ENCODE measurements at regions not wholly inside any gene's neighbourhood (a gene's known extent, or its start where the extent isn't known, plus 50 kb on each side); places are given as distances from the start of the nearest gene placed in this dataset.
"Not testable (repeated sequence)": the region's sequence is repeated elsewhere in the genome, so short reads cannot be mapped to it uniquely, and the experiment has no call there.

DNA sequence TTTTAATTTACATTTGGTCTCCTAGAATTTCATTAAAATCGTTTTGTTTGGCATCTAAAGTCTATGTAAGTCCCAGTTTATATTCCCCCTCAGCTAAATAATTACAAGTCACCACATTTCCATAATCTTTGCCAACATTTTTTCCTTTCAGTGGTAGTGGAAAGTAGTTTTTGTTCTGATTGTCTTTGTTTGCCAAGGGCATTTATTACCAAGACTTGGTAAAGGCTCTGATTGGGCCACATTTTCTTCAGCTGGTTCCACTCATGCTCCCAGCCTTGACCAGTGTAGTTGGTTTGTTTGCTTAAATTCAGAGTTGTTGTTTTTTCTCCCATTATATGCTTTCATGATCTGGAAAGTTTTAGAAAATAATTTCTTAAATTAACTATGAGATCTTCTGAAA is 153.4 kb upstream of the MME start:
- no peak overlapping the region for H3K27ac Mint-ChIP-seq
- POLR2A ChIA-PET = no interaction called here
- H3K36me3 Mint-ChIP-seq = peaks cover 0 to 5% (median 0%) of the 10 kb centered on the region in 3 donors
- no peaks in the 10 kb centered on the region for H3K4me1 Mint-ChIP-seq
- H3K4me3 Mint-ChIP-seq = no peak overlapping the region
- DNase-seq (no peak), ATAC-seq (no peak)
- no peaks in the 10 kb centered on the region for H3K27me3 Mint-ChIP-seq
- peaks cover 0 to 7% (median 3%) of the 10 kb centered on the region in 9 donors for H3K9me3 Mint-ChIP-seq

DNA sequence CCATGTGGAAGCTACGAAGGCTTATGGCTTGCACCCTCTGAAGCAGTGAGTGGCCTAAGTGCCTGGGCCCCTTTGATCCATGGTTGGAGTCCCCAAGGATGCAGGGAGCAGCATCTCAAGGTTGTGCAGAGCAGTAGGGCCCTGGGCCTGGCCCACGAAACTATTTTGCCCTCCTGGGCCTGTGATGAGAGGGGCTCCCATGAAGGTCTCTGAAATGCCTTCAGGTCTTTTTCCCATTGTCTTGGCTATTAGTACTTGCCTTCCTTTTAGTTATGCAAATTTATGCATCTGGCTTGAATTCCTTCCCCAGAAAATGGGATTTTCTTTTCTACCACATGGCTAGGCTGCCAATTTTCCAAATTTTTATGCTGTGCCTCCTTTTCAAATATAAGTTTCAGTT is 158.8 kb upstream of the MME start:
- H3K4me1 Mint-ChIP-seq = no peaks in the 10 kb centered on the region
- no peak for DNase-seq
- POLR2A ChIA-PET = no interaction called here
- peaks cover 0 to 20% (median 5%) of the 10 kb centered on the region in 9 donors for H3K9me3 Mint-ChIP-seq
- no peaks in the 10 kb centered on the region for H3K27me3 Mint-ChIP-seq
- no peak overlapping the region for H3K4me3 Mint-ChIP-seq
- no peak for ATAC-seq
- peaks cover 0 to 8% (median 0%) of the 10 kb centered on the region in 3 donors for H3K36me3 Mint-ChIP-seq
- no peak overlapping the region for H3K27ac Mint-ChIP-seq

- Mint-ChIP-seq H3K9me3 (peaks cover 0 to 33% (median 8%) of the 10 kb centered on the region in 9 donors), H3K4me1 (no peaks in the 10 kb centered on the region), H3K36me3 (peaks cover 0 to 8% (median 0%) of the 10 kb centered on the region in 3 donors), H3K27ac (no peak overlapping the region), H3K4me3 (no peak overlapping the region), H3K27me3 (no peaks in the 10 kb centered on the region)
- no peak for DNase-seq
- POLR2A ChIA-PET = no interaction called here
- no peak for ATAC-seq
These were observed 160.9 kb upstream of the MME start for GRCh38 chr3:154919226-154919625.

DNA sequence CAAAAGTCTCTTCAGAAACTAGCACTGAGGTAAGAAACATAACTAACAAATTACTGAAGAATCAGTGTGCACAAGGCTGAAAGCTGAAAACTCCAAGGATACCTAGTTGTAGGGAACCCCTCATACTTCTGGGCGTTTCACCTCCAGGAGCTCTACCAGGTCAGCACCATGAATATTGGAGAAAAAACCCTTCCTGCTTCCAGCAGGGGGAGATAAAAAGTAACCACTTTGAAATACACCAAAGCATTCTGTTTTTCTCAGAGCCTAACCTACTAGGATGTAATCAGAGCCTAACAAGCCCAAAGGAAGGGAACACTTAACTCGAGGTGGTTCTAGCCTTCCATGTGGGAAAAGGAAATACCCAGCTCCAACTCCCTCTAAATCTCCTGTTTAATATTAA is 175.8 kb upstream of the MME start:
- Mint-ChIP-seq H3K36me3 (no peaks in the 10 kb centered on the region), H3K9me3 (peaks cover under 1 to 9% (median 2%) of the 10 kb centered on the region in 9 donors), H3K27me3 (no peaks in the 10 kb centered on the region), H3K27ac (no peak overlapping the region), H3K4me3 (no peak overlapping the region), H3K4me1 (no peaks in the 10 kb centered on the region)
- POLR2A ChIA-PET = no interaction called here
- ATAC-seq = no peak
- no peak for DNase-seq

GRCh38 chr3:154902495-154902894 is 177.6 kb upstream of the MME start:
- H3K36me3 Mint-ChIP-seq, H3K9me3 Mint-ChIP-seq, H3K4me3 Mint-ChIP-seq, H3K4me1 Mint-ChIP-seq, DNase-seq, H3K27me3 Mint-ChIP-seq, ATAC-seq, POLR2A ChIA-PET, H3K27ac Mint-ChIP-seq: not testable (repeated sequence)

DNA sequence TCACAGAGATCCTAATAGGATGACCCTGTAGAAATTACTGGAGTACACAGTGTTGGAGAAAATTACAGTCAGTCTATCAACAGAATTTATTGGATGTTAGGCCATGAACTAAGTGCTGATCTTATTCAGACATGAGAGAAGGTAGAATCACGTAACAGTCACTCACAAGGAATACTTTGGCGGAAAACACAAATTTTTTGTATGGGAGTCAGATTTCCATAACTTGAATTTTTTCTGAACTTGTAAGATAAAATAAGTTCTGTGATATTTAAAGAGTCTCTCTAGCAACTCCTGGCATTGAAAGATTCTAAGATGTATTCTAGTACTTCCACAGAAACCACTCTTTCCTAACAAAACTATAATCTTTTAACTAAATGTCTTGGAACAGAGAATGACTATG is 178.8 kb upstream of the MME start:
- H3K36me3 Mint-ChIP-seq = no peaks in the 10 kb centered on the region
- DNase-seq (no peak), ATAC-seq (no peak)
- peaks cover 0 to 5% (median 0%) of the 10 kb centered on the region in 9 donors for H3K9me3 Mint-ChIP-seq
- H3K4me3 Mint-ChIP-seq = no peak overlapping the region
- H3K4me1 Mint-ChIP-seq = no peaks in the 10 kb centered on the region
- H3K27ac Mint-ChIP-seq = no peak overlapping the region
- POLR2A ChIA-PET = no interaction called here
- no peaks in the 10 kb centered on the region for H3K27me3 Mint-ChIP-seq

DNA sequence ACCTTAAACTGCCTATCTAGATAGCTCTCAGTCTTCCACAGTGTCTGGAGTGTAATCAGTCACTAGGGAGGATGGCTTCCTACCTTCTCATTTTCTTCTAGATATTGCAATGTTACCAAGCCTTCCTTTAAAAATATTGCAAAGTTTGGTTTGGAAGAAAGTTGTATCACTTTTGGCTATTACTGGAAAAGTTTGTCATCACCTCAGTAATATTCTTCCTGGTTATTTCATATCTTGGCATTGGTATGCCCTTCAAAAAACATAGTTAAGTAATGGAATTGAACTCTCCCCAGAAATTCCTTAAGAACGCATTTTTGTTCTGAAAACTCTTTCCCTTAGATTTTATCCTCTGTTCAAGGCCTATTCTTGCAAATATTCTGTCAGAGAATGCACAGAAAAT is 179.3 kb upstream of the MME start:
- no peaks in the 10 kb centered on the region for H3K4me1 Mint-ChIP-seq
- POLR2A ChIA-PET = no interaction called here
- peaks cover 0 to 5% (median 0%) of the 10 kb centered on the region in 9 donors for H3K9me3 Mint-ChIP-seq
- H3K27ac Mint-ChIP-seq = no peak overlapping the region
- H3K36me3 Mint-ChIP-seq = no peaks in the 10 kb centered on the region
- H3K27me3 Mint-ChIP-seq = no peaks in the 10 kb centered on the region
- no peak overlapping the region for H3K4me3 Mint-ChIP-seq
- no peak for DNase-seq
- no peak for ATAC-seq

- Mint-ChIP-seq H3K9me3 (peaks cover 0 to 3% (median 0%) of the 10 kb centered on the region in 9 donors), H3K27me3 (no peaks in the 10 kb centered on the region), H3K27ac (peak overlapping the region in 1 of 10 donors; percentile 37), H3K4me3 (no peak overlapping the region), H3K36me3 (no peaks in the 10 kb centered on the region), H3K4me1 (no peaks in the 10 kb centered on the region)
- no peak for ATAC-seq
- POLR2A ChIA-PET = no interaction called here
- DNase-seq = no peak
These were observed 181.2 kb upstream of the MME start for GRCh38 chr3:154898916-154899315.

DNA sequence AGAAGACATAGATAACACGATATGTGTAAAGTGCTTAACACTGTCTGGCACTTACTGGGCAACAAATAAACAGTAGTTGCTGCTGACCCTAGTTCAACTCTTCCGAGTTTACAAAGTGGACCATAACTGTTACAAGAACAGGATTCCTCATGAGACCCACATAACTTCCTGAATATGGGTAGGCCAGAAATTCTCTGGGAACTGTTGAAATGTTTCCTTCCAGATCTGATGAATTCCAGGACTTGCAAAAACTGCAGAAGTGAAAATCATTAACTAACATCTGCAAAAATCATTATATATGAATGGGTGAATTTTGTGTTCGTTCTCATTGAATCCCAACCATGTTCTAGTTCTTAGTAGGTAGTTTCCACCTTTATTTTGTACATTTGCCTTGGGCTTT is 181.7 kb upstream of the MME start:
- Mint-ChIP-seq H3K4me1 (no peaks in the 10 kb centered on the region), H3K27me3 (no peaks in the 10 kb centered on the region), H3K4me3 (no peak overlapping the region), H3K27ac (no peak overlapping the region), H3K9me3 (peaks cover 0 to 7% (median 0%) of the 10 kb centered on the region in 9 donors), H3K36me3 (no peaks in the 10 kb centered on the region)
- POLR2A ChIA-PET = no interaction called here
- no peak for DNase-seq
- no peak for ATAC-seq

GRCh38 chr3:154893813-154894212 is 186.3 kb upstream of the MME start:
- ATAC-seq = no peak

GRCh38 chr3:154889227-154889634 is 190.9 kb upstream of the MME start:
- Mint-ChIP-seq H3K4me1 (no peaks in the 10 kb centered on the region), H3K9me3 (peaks cover 0 to 12% (median 5%) of the 10 kb centered on the region in 9 donors), H3K27me3 (no peaks in the 10 kb centered on the region), H3K36me3 (no peaks in the 10 kb centered on the region), H3K4me3 (no peak overlapping the region), H3K27ac (no peak overlapping the region)
- POLR2A ChIA-PET = no interaction called here
- ATAC-seq = no peak
- no peak for DNase-seq

More at GRCh38 chr3:154893813-154894212, 186.3 kb upstream of the MME start:
- no peak overlapping the region for H3K27ac Mint-ChIP-seq
- DNase-seq = no peak
- no peaks in the 10 kb centered on the region for H3K4me1 Mint-ChIP-seq
- no peak overlapping the region for H3K4me3 Mint-ChIP-seq
- H3K27me3 Mint-ChIP-seq = no peaks in the 10 kb centered on the region
- POLR2A ChIA-PET = no interaction called here
- H3K36me3 Mint-ChIP-seq = no peaks in the 10 kb centered on the region
- peaks cover 0 to 10% (median 0%) of the 10 kb centered on the region in 9 donors for H3K9me3 Mint-ChIP-seq

DNA sequence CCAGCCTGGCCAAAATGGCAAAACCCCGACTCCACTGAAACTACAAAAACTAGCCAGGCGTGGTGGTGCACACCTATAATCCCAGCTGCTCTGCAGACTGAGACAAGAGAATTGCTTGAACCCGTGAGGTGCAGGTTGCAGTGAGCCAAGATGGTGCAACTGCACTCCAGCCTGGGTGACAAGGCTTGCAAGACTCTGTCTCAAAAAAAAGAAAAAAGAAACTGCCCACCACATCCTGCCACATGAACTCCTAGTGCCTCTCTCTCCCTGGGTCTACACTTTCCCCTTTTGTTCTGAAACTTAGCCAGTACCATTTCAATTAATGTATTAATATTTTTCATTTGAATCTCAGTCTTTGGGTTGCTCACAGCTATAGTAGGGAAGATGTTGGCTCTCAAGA is 192.2 kb upstream of the MME start:
- Mint-ChIP-seq H3K27me3 (no peaks in the 10 kb centered on the region), H3K4me1 (no peaks in the 10 kb centered on the region), H3K4me3 (no peak overlapping the region), H3K36me3 (no peaks in the 10 kb centered on the region), H3K27ac (no peak overlapping the region), H3K9me3 (peaks cover 0 to 14% (median 0%) of the 10 kb centered on the region in 9 donors)
- ATAC-seq = no peak
- POLR2A ChIA-PET = no interaction called here
- no peak for DNase-seq

GRCh38 chr3:154886437-154886836 is 193.7 kb upstream of the MME start:
- ATAC-seq (no peak), DNase-seq (no peak)
- Mint-ChIP-seq H3K27me3 (no peaks in the 10 kb centered on the region), H3K36me3 (no peaks in the 10 kb centered on the region), H3K4me3 (no peak overlapping the region), H3K9me3 (peaks cover 0 to 14% (median 0%) of the 10 kb centered on the region in 9 donors), H3K27ac (no peak overlapping the region), H3K4me1 (no peaks in the 10 kb centered on the region)
- POLR2A ChIA-PET = no interaction called here

DNA sequence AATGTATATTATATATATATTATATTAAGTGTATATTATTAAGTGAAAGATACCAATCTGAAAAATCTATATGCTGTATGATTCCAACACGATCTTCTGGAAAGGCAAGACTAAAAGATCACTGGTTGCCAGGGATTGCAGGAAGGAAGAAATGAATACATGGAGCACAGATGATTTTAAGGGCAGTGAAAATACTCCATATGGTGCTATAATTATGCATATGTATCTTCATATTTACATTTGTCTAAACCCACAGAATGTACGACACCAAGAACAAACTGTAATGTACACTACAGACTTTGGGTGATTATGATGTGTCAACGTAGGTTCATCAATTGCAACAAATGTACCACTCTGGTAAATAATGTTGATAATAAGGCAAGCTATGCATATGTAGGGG is 194.7 kb upstream of the MME start:
- ATAC-seq = no peak
- POLR2A ChIA-PET = no interaction called here
- Mint-ChIP-seq H3K36me3 (no peaks in the 10 kb centered on the region), H3K27me3 (peaks cover 0 to 2% (median 0%) of the 10 kb centered on the region in 5 donors), H3K4me3 (no peak overlapping the region), H3K4me1 (no peaks in the 10 kb centered on the region), H3K27ac (no peak overlapping the region), H3K9me3 (peaks cover 0 to 14% (median 2%) of the 10 kb centered on the region in 9 donors)
- DNase-seq = no peak

Data from naive thymus-derived CD8-positive, alpha-beta T cell (primary cell).